Immature natural killer cell (primary cell): ENCODE measurements at regions not wholly inside any gene's neighbourhood (a gene's known extent, or its start where the extent isn't known, plus 50 kb on each side); places are given as distances from the start of the nearest gene placed in this dataset.
"Not testable (repeated sequence)": the region's sequence is repeated elsewhere in the genome, so short reads cannot be mapped to it uniquely, and the experiment has no call there.

Source experiments
- DNase-seq, 3 donors: peaks; one replicate each; pipeline ENCODE4 v3.0.0; 2022; ENCODE audit warnings: mixed read lengths in 1 of 3
- H3K27ac Mint-ChIP-seq, 6 donors: one replicate each; pipeline ENCODE4 v1.8.0; 2020; ENCODE audit warnings: mixed read lengths in 6 of 6, mild to moderate bottlenecking in 5 of 6, inconsistent platforms in 4 of 6, moderate library complexity in 3 of 6
- H3K27me3 Mint-ChIP-seq, 3 donors: one replicate each; pipeline ENCODE4 v1.8.0; 2020 to 2021; ENCODE audit warnings: low read depth in 3 of 3, mild to moderate bottlenecking in 3 of 3, mixed read lengths in 3 of 3, moderate library complexity in 3 of 3, inconsistent platforms in 1 of 3
- H3K36me3 Mint-ChIP-seq, 3 donors: one replicate each; pipeline ENCODE4 v1.8.0; 2020; ENCODE audit warnings: mixed read lengths in 3 of 3, inconsistent platforms in 2 of 3, mild to moderate bottlenecking in 2 of 3
- H3K4me1 Mint-ChIP-seq, 2 donors: one replicate each; pipeline ENCODE4 v1.8.0; 2020; ENCODE audit warnings: inconsistent platforms in 2 of 2, mild to moderate bottlenecking in 2 of 2, mixed read lengths in 2 of 2, moderate library complexity in 1 of 2
- H3K4me3 Mint-ChIP-seq, 5 donors: one replicate each; pipeline ENCODE4 v1.8.0; 2020; ENCODE audit warnings: mild to moderate bottlenecking in 5 of 5, mixed read lengths in 5 of 5, inconsistent platforms in 3 of 5, moderate library complexity in 3 of 5
- H3K9me3 Mint-ChIP-seq, 6 donors: one replicate each; pipeline ENCODE4 v1.8.0; 2020; ENCODE audit warnings: mild to moderate bottlenecking in 6 of 6, mixed read lengths in 6 of 6, inconsistent platforms in 4 of 6, moderate library complexity in 3 of 6

DNA sequence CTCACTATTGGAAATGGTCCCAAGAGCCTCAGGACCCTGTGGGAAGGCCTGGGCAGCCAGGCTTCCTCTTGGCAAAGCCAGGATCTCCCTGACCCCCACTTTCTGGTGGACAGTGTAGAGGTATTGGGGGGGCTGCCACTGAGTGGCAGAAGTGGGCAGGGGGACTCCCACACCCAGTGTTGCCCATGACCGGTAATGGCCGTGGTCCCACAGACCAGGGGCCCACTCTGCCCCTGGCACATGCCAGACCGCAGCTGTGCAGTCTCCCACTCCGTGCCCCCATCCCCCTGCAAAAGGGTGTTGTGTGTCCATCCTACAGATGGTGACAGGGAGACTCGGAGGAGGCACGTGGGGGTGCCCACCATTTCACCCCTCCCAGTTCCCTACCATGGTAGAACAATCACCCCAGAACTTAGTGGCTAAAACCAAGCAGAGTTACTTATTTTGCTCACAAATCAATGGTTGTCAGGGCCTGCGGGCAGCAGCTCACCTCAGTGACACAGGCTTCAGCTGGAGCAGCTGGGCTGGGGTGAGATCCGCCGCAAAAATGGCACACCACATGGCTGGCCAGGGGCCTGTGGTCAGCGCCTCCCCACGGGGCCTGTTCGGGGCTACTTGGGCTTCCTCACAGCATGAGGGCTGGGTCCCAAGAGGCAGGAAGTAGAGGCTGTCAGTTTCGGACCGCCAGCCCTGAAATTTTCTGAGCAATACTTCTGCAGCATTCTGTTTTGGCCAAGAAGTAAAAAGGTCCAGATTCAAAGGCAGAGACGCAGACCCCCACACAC lies 59.0 kb upstream of the ZNF469 start:
- Mint-ChIP-seq H3K4me3 (no peak overlapping the region), H3K27ac (no peak overlapping the region), H3K27me3 (peaks cover 0 to 2% (median 1%) of the 10 kb centered on the region in 3 donors), H3K9me3 (no peaks in the 10 kb centered on the region), H3K36me3 (no peaks in the 10 kb centered on the region), H3K4me1 (no peaks in the 10 kb centered on the region)
- no peak for DNase-seq

DNA sequence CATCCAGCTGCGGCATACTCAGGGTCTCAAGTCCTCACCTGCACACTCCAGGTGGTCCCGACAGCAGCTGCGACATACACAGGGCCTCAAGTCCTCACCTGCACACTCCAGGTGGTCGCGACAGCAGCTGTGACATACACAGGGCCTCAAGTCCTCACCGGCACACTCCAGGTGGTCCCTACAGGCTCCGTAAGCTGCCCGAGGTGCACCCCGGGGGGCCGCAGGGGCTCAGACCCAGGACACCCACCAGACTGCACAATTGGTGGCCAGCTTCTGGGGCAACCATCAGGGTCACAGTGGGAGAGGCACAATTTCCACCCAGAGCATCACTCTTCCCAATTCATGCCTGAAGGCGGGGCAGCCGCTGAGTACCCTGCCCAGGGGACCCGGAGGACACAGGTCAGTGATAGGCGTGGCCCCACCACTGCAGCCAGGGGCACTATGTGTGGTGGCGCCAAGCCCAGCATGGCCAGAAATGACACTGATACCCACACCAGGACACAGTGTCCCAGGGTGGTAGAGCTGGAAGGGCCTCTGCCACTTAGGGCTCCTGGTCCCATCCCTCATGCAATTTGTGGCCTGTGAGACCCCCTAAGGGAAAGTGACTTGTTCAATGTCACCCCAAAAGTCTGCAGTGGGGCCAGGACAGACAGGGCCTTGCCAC lies 57.5 kb upstream of the ZNF469 start:
- DNase-seq: no peak
- Mint-ChIP-seq H3K4me1 (no peaks in the 10 kb centered on the region), H3K9me3 (no peaks in the 10 kb centered on the region), H3K27me3 (peaks cover 0 to 2% (median 1%) of the 10 kb centered on the region in 3 donors), H3K27ac (no peak overlapping the region), H3K4me3 (no peak overlapping the region), H3K36me3 (no peaks in the 10 kb centered on the region)

DNA sequence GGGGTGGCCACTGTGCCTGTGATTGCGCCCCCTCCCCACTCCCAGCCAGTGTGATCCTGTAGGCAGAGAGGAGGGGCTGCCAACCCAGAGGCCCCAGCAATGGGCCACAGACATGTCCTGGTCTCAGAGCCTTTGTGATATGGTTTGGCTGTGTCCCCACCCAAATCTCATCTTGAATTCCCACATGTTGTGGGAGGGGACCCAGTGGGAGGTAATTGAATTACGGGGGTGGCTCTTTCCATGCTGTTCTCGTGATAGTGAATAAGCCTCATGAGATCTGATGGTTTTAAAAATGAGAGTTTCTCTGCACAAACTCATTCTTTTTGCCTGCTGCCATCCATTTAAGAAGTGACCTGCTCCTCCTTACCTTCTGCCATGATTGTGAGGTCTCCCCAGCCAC lies 56.8 kb upstream of the ZNF469 start:
- peaks cover 0 to 1% (median 0%) of the 10 kb centered on the region in 3 donors for H3K27me3 Mint-ChIP-seq
- DNase-seq: no peak
- no peaks in the 10 kb centered on the region for H3K36me3 Mint-ChIP-seq
- no peaks in the 10 kb centered on the region for H3K9me3 Mint-ChIP-seq
- H3K4me3 Mint-ChIP-seq: no peak overlapping the region
- H3K4me1 Mint-ChIP-seq: no peaks in the 10 kb centered on the region
- H3K27ac Mint-ChIP-seq: no peak overlapping the region

DNA sequence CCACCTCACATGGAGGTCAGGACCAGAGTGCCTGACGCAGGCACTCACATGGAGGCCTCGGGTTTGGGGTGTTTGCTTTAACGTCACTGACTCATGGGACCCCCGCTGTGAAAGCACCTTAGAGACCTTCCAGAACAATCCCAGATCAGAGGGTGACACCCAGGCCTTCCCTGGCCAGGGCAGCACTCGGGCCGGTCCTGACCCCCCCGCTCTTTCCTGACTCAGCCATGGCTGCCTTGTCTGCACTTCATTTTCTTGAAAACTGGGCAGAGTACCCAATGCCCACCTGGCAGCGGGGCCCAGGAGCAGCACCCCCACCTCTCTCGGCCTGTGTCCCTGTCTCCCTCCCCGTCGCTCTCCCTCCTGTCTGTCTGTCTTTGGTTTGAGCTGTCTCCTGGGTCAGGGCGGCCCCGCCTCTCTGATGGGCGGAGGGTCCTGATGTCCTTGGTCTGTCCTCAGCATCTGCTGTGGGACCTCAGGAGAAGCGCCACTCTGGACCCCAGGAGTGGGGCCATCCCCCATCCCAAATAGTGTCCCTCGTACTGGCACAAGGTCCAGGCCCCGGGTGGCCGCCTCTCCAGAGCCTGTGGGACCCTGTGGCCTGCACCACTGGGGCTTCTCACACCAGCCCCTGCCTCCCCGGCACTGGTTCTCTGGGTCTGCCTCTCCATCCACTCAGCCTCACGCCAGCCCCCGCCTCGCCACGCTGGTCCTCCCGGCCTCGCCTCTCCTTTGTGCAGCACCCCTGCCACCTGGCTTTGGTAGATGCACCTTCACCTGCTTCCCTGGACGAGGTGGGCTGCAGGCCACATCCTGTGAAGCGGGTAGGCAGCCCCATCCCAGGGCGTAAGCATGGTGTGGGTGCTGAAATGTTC lies 55.9 kb upstream of the ZNF469 start:
- peaks cover 0 to 1% (median 0%) of the 10 kb centered on the region in 3 donors for H3K27me3 Mint-ChIP-seq
- H3K4me1 Mint-ChIP-seq: no peaks in the 10 kb centered on the region
- no peaks in the 10 kb centered on the region for H3K36me3 Mint-ChIP-seq
- no peak for DNase-seq
- no peak overlapping the region for H3K27ac Mint-ChIP-seq
- H3K9me3 Mint-ChIP-seq: no peaks in the 10 kb centered on the region
- no peak overlapping the region for H3K4me3 Mint-ChIP-seq

DNA sequence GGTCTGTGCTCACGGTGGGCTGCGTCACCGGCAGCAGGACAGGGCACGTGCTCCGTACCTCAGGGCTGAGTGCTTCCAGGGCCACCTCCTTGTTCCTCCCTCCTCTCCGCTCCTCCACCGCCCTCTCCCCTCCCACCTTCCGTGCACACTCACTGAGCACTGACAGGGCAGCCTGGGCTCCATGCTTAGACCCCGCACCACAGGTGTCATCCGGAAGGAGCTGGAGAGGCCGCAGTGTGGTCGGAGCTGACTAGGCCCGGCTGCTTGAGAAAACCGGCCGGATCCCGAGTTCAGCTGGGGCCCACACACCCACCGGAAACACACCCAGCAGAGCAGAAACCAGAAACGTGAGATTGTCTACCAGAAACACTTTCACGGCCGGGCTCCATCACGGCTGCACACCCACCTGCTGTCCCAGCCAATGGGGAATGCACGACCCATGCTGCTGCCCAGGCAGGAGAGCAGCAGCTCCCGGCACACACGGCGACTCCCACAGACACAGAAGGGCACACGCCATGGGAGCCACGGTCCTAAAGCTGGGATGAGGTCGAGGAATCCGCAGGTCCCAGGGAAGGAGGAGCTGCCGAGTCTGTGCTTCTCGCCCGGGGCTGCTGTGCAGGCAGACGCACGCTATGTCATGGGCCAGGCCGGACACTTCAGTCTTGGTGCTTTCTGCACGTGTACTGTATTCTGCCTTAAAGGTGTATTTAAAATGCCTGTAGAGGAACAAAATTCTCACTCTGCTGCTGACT lies 55.0 kb upstream of the ZNF469 start:
- DNase-seq: no peak
- Mint-ChIP-seq H3K9me3 (no peaks in the 10 kb centered on the region), H3K36me3 (no peaks in the 10 kb centered on the region), H3K4me1 (peaks cover 0 to under 1% of the 10 kb centered on the region in 2 donors), H3K4me3 (no peak overlapping the region), H3K27ac (no peak overlapping the region), H3K27me3 (peaks cover 0 to 1% (median 0%) of the 10 kb centered on the region in 3 donors)

DNA sequence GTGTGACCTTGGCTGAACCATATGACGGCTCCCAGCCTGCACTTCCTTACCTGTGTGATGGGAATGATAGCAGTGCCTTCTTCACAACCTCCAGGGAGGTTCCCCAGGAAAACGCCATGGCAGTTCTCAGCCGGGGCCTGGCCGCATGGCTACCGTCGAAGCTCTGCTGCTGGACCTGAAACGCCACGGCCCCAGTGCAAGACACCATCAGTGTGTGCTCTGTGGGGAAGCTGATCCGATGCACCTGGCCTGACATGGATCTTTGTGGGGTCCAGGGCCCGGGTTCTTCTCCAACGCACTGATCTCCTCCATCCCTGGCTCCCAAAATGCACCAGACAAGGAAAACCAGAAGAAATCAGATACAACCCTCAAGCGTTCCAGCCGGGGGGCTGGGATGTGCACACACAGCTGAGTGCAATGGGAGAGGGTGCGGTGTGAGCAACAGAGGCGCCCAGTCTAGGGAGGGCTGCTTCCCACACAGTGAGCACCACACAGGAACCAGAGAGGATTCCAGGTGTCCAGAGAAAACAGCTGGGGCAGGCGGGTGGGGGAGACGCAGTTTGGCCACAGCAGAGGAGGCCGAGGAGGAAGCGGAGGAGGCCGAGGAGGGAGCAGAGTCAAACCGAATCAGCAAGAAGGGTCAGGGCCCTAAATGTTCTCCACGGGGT lies 54.3 kb upstream of the ZNF469 start:
- DNase-seq: no peak
- H3K27ac Mint-ChIP-seq: no peak overlapping the region
- H3K4me1 Mint-ChIP-seq: peaks cover 0 to 6% of the 10 kb centered on the region in 2 donors
- H3K36me3 Mint-ChIP-seq: no peaks in the 10 kb centered on the region
- no peaks in the 10 kb centered on the region for H3K9me3 Mint-ChIP-seq
- peaks cover 0 to 1% (median 0%) of the 10 kb centered on the region in 3 donors for H3K27me3 Mint-ChIP-seq
- no peak overlapping the region for H3K4me3 Mint-ChIP-seq

DNA sequence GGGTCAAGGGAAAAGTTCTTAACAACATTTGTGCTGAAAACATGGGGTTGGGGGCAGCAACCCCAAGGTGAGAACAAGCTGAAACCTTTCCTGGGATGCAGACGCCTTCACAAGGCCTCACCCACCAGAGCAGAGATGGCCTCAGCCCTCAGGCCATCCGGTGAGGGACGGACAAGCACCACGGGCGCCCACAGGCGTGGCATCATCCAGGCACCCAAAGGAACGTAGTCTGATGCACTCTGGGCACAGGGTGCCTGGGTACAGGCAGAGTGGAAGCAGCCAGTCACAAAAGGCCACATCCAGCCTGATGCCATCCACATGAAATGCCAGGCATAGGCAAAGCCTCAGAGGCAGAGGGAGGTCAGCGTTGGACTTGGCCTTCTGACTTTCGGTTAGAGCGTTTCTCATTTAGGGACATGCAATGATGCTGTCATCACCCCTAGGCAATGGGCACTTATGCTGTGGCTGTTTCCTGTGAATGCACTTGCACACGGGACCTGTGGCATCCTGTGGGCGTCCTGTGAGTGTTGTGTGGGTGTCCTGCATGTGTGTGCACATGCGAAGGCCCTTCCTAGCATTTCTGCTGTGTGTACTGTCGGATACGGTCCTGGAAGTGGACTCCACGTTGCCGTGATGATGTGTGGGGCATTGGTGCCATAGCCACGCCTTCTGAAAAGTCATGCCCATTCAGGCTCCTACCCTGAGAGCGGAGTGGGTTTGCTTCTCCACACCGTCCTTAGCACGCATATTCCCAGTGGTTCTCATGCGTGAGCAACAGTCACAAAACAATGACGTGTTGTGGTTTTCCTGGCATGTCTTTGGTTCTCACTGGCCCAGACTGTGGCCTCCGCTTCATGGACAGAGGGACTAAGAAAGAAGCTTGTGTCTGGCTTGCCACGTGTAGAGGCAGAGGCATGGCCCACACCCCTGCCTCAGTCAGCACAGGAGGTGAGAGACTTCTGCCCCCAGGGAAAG lies 52.7 kb upstream of the ZNF469 start:
- DNase-seq: no peak
- Mint-ChIP-seq H3K27ac (no peak overlapping the region), H3K4me1 (peaks cover 0 to 11% of the 10 kb centered on the region in 2 donors), H3K36me3 (no peaks in the 10 kb centered on the region), H3K4me3 (no peak overlapping the region), H3K9me3 (no peaks in the 10 kb centered on the region), H3K27me3 (peaks cover 0 to 8% (median 2%) of the 10 kb centered on the region in 3 donors)

DNA sequence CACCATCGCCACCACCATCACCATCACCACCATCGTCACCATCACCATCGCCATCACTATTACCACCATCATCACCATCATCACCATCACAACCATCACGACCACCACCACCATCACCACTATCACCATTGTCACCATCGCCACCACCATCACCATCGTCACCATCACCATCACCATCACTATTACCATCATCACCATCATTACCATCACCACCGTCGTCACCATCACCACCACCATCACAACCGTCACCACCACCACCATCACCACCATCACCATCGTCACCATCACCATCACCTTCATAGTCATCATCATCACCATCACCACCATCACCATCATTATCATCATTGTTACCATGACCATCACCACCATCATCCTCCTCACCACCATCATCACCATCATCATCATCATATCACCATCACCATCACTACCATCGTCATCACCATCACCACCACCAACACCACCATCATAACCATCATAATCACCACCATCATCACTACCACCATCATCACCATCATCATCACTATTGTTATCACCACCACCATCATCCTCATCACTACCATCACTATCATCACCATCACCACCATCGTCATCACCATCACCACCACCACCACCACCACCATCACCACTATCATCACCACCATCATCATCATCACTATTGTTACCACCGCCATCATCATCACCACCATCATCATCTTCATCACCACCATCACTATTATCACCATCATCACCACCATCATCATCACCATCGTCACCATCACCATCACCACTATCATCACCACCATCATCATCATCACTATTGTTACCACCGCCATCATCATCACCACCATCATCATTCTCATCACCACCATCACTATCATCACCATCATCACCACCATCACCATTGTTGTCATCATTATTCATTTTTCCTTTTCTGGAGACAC lies 51.5 kb upstream of the ZNF469 start:
- H3K27me3 Mint-ChIP-seq: peaks cover 0 to 7% (median 2%) of the 10 kb centered on the region in 3 donors
- H3K36me3 Mint-ChIP-seq: no peaks in the 10 kb centered on the region
- no peak overlapping the region for H3K4me3 Mint-ChIP-seq

DNA sequence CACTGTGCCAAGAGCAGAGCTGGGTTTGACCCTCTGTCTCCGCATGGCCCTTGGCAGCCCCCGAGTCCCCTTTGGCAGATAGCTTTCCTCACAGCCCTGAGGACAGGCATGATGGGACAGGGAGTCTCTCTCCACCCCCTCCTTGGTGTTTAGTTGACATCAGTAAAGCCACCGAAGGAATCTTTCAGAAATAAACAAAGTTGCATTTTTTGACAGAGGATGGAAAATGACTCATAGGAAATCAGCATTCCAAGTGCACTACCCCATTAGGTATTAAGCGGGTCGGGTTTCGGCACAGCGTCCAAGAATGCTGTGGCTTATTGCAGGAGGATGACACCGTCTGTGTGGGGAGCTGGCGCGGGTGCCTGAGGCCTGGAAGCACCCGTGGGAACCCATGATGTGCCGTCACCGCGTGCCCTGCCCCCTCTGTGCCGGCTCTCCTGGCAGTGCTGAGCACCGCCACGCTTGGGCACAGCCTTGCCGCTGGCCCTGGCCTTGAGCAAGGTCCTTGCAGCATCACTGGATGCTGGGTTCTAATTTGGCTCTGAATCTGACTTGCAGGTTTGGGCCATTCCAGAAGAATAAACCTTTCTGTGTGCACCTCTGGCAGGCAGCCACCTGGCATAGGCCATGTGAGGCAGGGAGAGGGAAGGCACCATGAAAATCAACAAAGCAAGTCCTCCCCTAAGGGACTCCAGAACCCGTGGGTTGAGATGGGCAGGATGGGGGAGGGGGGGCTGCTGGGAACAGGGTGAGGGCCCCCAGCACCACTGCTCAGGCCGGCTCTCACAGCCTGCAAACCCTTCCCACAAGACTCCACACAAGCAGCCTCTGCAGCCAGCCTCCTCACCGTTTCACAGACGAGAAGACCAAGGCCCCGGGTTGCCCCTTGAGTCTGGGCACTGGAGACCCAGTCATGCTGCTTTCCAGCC lies 50.5 kb upstream of the ZNF469 start:
- Mint-ChIP-seq H3K36me3 (no peaks in the 10 kb centered on the region), H3K4me1 (peaks cover 0 to 11% of the 10 kb centered on the region in 2 donors), H3K9me3 (no peaks in the 10 kb centered on the region), H3K4me3 (peak overlapping the region in 1 of 5 donors; percentile 30), H3K27me3 (peaks cover 0 to 8% (median 2%) of the 10 kb centered on the region in 3 donors), H3K27ac (no peak overlapping the region)
- DNase-seq: no peak

More for the DNA sequence above, 51.5 kb upstream of the ZNF469 start:
- H3K4me1 Mint-ChIP-seq: peaks cover 0 to 11% of the 10 kb centered on the region in 2 donors
- H3K9me3 Mint-ChIP-seq: no peaks in the 10 kb centered on the region
- no peak overlapping the region for H3K27ac Mint-ChIP-seq
- no peak for DNase-seq

DNA sequence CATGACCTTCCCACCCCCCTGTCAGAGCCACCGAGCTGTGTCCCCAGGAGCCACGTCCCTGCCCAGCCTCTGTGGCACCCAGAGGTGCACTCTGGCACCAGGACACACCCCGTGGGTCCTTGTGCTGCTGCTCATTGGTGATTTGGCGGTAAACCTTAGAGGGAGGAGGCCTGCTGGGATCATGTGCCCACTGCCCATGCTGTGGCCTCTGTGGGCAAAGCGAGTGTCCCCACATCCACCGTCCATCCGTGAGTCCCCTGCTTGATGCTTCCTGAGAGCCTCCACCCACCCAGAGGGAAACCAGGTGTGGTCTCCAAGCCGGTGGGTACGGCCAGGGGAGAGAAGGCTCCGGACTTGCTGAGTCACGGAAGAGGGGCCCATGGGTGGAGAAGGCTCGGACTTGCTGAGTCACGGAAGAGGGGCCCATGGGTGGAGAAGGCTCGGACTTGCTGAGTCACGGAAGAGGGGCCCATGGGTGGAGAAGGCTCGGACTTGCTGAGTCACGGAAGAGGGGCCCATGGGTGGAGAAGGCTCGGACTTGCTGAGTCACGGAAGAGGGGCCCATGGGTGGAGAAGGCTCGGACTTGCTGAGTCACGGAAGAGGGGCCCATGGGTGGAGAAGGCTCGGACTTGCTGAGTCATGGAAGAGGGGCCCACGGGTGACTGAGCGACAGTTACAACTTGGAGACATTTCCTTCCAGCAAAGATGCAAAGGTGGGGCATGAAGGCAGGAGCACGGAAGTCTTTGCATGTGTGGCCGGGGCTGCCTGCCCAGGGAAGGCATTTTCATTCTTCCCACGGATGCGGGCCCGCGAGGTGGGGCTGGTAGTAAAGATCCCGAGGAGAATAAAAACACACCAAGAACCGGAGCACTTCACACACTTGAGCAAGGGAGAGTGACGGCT lies 49.6 kb upstream of the ZNF469 start:
- Mint-ChIP-seq H3K4me1 (peaks cover 0 to 11% of the 10 kb centered on the region in 2 donors), H3K4me3 (peak overlapping the region in 4 of 5 donors; percentile 18 to 55 (median 35))
- H3K27ac Mint-ChIP-seq, H3K27me3 Mint-ChIP-seq, H3K36me3 Mint-ChIP-seq, H3K9me3 Mint-ChIP-seq: not testable (repeated sequence)
- peak in 1 of 3 donors; percentile 29 for DNase-seq
